IMR-90 (cell line): ENCODE measurements at regions not wholly inside any gene's neighbourhood (a gene's known extent, or its start where the extent isn't known, plus 50 kb on each side); places are given as distances from the start of the nearest gene placed in this dataset.
"Not testable (repeated sequence)": the region's sequence is repeated elsewhere in the genome, so short reads cannot be mapped to it uniquely, and the experiment has no call there.

Source experiments
- CTCF ChIP-seq: conservative IDR thresholded peaks from 2 replicates; pipeline ENCODE4 v1.5.1; 2012; ENCODE audit warnings: mild to moderate bottlenecking, low read depth, low read length, improper control_type of control experiment
- RAD21 ChIP-seq: IDR thresholded peaks from 2 replicates; pipeline ENCODE4 v1.6.1; 2012; ENCODE audit warnings: low read length, improper control_type of control experiment
- RFX5 ChIP-seq: IDR thresholded peaks from 2 replicates; pipeline ENCODE4 v1.8.0; 2012; ENCODE audit warnings: low read depth, mild to moderate bottlenecking, low read length, moderate library complexity

- not testable (repeated sequence) for TF ChIP-seq RFX5, CTCF, RAD21
These were observed 1578.5 kb downstream of the SI start for GRCh38 chr3:163499736-163500219.
